MM.1S (cell line): ENCODE measurements at regions not wholly inside any gene's neighbourhood (a gene's known extent, or its start where the extent isn't known, plus 50 kb on each side); places are given as distances from the start of the nearest gene placed in this dataset.
"Not testable (repeated sequence)": the region's sequence is repeated elsewhere in the genome, so short reads cannot be mapped to it uniquely, and the experiment has no call there.

Source experiments
- DNase-seq: peaks from one replicate; pipeline ENCODE4 v3.0.0-alpha.2; 2015
- H2AFZ ChIP-seq: fragments of 300-600 bp; sonication (generic); 2 replicates; pipeline ENCODE4 v1.6.0; 2016; ENCODE audit warnings: antibody characterized with exemption, low read length
- H3F3A ChIP-seq: fragments of 300-600 bp; sonication (generic); 2 replicates; pipeline ENCODE4 v1.6.1; 2016; ENCODE audit warnings: mild to moderate bottlenecking, antibody characterized with exemption, low read length, moderate library complexity, mixed read lengths; ENCODE audit not compliant: insufficient read depth
- H3K27ac ChIP-seq: fragments of 300-600 bp; sonication (generic); 2 replicates; pipeline ENCODE4 v1.5.1; 2016; ENCODE audit warnings: mild to moderate bottlenecking, low read length
- H3K27me3 ChIP-seq: fragments of 300-600 bp; sonication (generic); replicated peaks from 2 replicates; pipeline ENCODE4 v1.6.0; 2016; ENCODE audit warnings: low read length; ENCODE audit not compliant: insufficient read depth
- H3K36me3 ChIP-seq: fragments of 300-600 bp; sonication (generic); replicated peaks from 2 replicates; pipeline ENCODE4 v1.6.1; 2016; ENCODE audit warnings: mild to moderate bottlenecking, low read length, mixed read lengths; ENCODE audit not compliant: insufficient read depth
- H3K4me1 ChIP-seq: fragments of 300-600 bp; sonication (generic); 2 replicates; pipeline ENCODE4 v1.6.1; 2016; ENCODE audit warnings: low read length, mixed read lengths
- H3K4me2 ChIP-seq: fragments of 300-600 bp; sonication (generic); 2 replicates; pipeline ENCODE4 v1.6.0; 2016; ENCODE audit warnings: low read depth, low read length
- H3K4me3 ChIP-seq: fragments of 300-600 bp; sonication (generic); 2 replicates; pipeline ENCODE4 v1.5.1; 2016; ENCODE audit warnings: low read length, mixed read lengths
- H3K79me2 ChIP-seq: fragments of 300-600 bp; sonication (generic); 2 replicates; pipeline ENCODE4 v1.6.1; 2016; ENCODE audit warnings: mixed run types, low read length, mixed read lengths
- H3K9ac ChIP-seq: fragments of 300-600 bp; sonication (generic); 2 replicates; pipeline ENCODE4 v1.6.1; 2016; ENCODE audit warnings: low read length, mixed read lengths
- H3K9me2 ChIP-seq: fragments of 300-600 bp; sonication (generic); replicated peaks from 2 replicates; pipeline ENCODE4 v1.6.1; 2016; ENCODE audit warnings: mild to moderate bottlenecking, low read length, mixed read lengths; ENCODE audit not compliant: insufficient read depth
- H3K9me3 ChIP-seq: fragments of 300-600 bp; sonication (generic); replicated peaks from 2 replicates; pipeline ENCODE4 v1.6.1; 2016; ENCODE audit warnings: mild to moderate bottlenecking, low read length, mixed read lengths; ENCODE audit not compliant: insufficient read depth
- H4K20me1 ChIP-seq: fragments of 300-600 bp; sonication (generic); 2 replicates; pipeline ENCODE4 v1.6.1; 2016; ENCODE audit warnings: mild to moderate bottlenecking, low read length, moderate library complexity, mixed read lengths; ENCODE audit not compliant: insufficient read depth
- CTCF ChIP-seq: fragments of 300-600 bp; sonication (generic); IDR thresholded peaks from 2 replicates; pipeline ENCODE4 v1.5.1; 2016; ENCODE audit warnings: antibody characterized with exemption, low read length, mixed read lengths
- EZH2 ChIP-seq: fragments of 300-600 bp; sonication (generic); optimal IDR thresholded peaks from 2 replicates; pipeline ENCODE3; 2017; ENCODE audit warnings: low read depth, mild to moderate bottlenecking, antibody characterized with exemption, low read length, mixed read lengths
- EZH2phosphoT487 ChIP-seq: fragments of 300-600 bp; sonication (generic); IDR thresholded peaks from 2 replicates; pipeline ENCODE4 v1.6.1; 2018; ENCODE audit warnings: antibody characterized with exemption, low read length

- H3K79me2 ChIP-seq, result no peaks in the 10 kb centered on the region
- H3K9ac ChIP-seq, result no peak overlapping the region
- no peak overlapping the region for H3K27ac ChIP-seq
- H3K4me2 ChIP-seq, result no peak overlapping the region
- no peaks in the 10 kb centered on the region for H3K9me2 ChIP-seq
- H3F3A ChIP-seq, result no peaks in the 10 kb centered on the region
- H4K20me1 ChIP-seq, result no peaks in the 10 kb centered on the region
- H3K36me3 ChIP-seq, result no peaks in the 10 kb centered on the region
- H3K9me3 ChIP-seq, result no peaks in the 10 kb centered on the region
- H3K4me3 ChIP-seq, result no peak overlapping the region
- TF ChIP-seq EZH2phosphoT487, result no peak
- no peak for TF ChIP-seq CTCF
- TF ChIP-seq EZH2, result no peak
- no peak overlapping the region for H2AFZ ChIP-seq
- DNase-seq, result no peak
- H3K27me3 ChIP-seq, result no peaks in the 10 kb centered on the region
- no peaks in the 10 kb centered on the region for H3K4me1 ChIP-seq
These were observed 92.3 kb upstream of the PHACTR1 start for GRCh38 chr6:12624142-12624837.

DNA sequence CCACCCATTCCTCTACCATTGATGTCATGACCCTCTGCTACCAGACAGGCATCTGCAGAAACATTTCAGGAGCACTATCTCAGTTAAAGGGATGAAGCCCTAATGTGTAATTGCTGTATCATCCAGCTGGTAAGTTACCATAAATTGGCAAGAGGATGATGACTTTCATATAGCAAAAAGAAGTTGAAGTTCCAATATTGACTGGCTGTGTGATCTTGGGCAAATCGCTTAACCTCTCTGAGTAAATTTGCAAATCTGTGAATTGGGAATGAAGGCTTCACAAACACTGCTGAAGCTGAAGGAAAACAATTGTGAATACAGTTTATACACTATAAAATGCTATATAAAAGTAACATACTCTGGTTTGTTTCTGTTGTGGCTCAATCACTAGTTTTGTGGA is 89.5 kb upstream of the PHACTR1 start:
- no peaks in the 10 kb centered on the region for H3F3A ChIP-seq
- H3K36me3 ChIP-seq, result no peaks in the 10 kb centered on the region
- DNase-seq, result no peak
- H2AFZ ChIP-seq, result no peak overlapping the region
- no peaks in the 10 kb centered on the region for H4K20me1 ChIP-seq
- H3K79me2 ChIP-seq, result no peaks in the 10 kb centered on the region
- H3K9me3 ChIP-seq, result no peaks in the 10 kb centered on the region
- no peak for TF ChIP-seq CTCF
- no peak for TF ChIP-seq EZH2
- no peak for TF ChIP-seq EZH2phosphoT487
- no peak overlapping the region for H3K4me2 ChIP-seq
- no peaks in the 10 kb centered on the region for H3K27me3 ChIP-seq
- H3K4me1 ChIP-seq, result no peaks in the 10 kb centered on the region
- H3K9me2 ChIP-seq, result no peaks in the 10 kb centered on the region
- H3K4me3 ChIP-seq, result no peak overlapping the region
- H3K27ac ChIP-seq, result no peak overlapping the region
- H3K9ac ChIP-seq, result no peak overlapping the region

GRCh38 chr6:12628327-12628726 is 88.2 kb upstream of the PHACTR1 start:
- H3K9ac ChIP-seq, result no peak overlapping the region
- TF ChIP-seq EZH2 (no peak), EZH2phosphoT487 (no peak), CTCF (no peak)
- no peaks in the 10 kb centered on the region for H3K36me3 ChIP-seq
- no peaks in the 10 kb centered on the region for H3K9me3 ChIP-seq
- no peaks in the 10 kb centered on the region for H3F3A ChIP-seq
- no peaks in the 10 kb centered on the region for H4K20me1 ChIP-seq
- no peak for DNase-seq
- no peak overlapping the region for H3K4me3 ChIP-seq
- no peak overlapping the region for H3K4me2 ChIP-seq
- H3K79me2 ChIP-seq, result no peaks in the 10 kb centered on the region
- H3K27me3 ChIP-seq, result no peaks in the 10 kb centered on the region
- H3K27ac ChIP-seq, result no peak overlapping the region
- no peak overlapping the region for H2AFZ ChIP-seq
- H3K9me2 ChIP-seq, result no peaks in the 10 kb centered on the region
- H3K4me1 ChIP-seq, result no peaks in the 10 kb centered on the region

GRCh38 chr6:12633746-12634145 is 82.8 kb upstream of the PHACTR1 start:
- not testable (repeated sequence) for H3K79me2 ChIP-seq, H3K36me3 ChIP-seq, H3F3A ChIP-seq, H3K9me3 ChIP-seq, H3K9me2 ChIP-seq, H3K27me3 ChIP-seq, H3K4me2 ChIP-seq, H2AFZ ChIP-seq, H3K4me3 ChIP-seq, H3K27ac ChIP-seq, H4K20me1 ChIP-seq, H3K9ac ChIP-seq, DNase-seq
- H3K4me1 ChIP-seq, result peaks cover 15% of the 10 kb centered on the region
